Activated CD4-positive, alpha-beta T cell treated with anti-CD3 and anti-CD28 coated beads, Interleukin-2, Interleukin-4, amounts not matched to agents 100 ng/mL and 50 ng/mL, durations not matched to agents 16 hours and 8 hours (primary cell): ENCODE measurements at regions not wholly inside any gene's neighbourhood (a gene's known extent, or its start where the extent isn't known, plus 50 kb on each side); places are given as distances from the start of the nearest gene placed in this dataset.
"Not testable (repeated sequence)": the region's sequence is repeated elsewhere in the genome, so short reads cannot be mapped to it uniquely, and the experiment has no call there.

Experiments
- DNase-seq: peaks from one replicate; pipeline ENCODE4 v3.0.0-alpha.2; 2020; ENCODE audit warnings: low spot score

DNA sequence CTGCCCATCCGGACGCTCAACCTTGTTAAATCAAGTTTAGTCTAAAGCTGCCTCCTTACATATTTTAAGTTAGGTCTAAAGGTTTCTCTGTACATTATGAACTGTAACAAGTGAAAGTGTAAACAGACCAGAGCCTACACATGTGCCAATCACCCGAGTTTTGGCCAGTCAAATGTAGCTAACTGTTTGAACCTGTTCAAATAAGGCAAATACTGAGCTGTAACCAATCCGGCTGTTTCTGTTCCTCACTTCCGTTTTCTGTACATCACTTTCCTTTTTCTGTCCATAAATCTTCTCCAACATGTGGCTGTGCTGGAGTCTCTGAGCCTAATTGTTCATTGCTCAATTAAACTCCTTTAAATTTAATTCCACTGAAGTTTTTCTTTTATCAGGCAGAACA lies 113.3 kb upstream of the SHISA3 start:
- no peak for DNase-seq

DNA sequence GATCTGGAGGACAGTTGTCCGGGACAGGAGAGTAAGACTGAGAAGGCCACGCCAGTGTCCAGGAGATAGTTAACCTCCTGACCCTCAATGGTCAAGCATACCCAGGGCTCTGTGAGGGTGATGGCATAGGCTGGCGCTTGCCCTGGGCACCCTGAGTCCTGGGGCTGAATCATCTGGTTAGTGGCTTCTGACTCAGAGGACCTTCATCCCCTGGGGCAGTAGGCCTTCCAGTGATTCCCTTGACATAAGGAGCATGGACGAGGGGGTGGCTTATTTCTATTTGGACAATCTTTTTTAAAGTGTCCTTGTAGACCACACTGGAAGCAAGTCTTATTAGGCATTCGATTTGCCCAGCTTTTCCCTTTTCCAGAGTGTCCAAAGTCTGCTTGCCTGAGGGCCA lies 108.4 kb upstream of the SHISA3 start:
- DNase-seq: not testable (repeated sequence)

DNA sequence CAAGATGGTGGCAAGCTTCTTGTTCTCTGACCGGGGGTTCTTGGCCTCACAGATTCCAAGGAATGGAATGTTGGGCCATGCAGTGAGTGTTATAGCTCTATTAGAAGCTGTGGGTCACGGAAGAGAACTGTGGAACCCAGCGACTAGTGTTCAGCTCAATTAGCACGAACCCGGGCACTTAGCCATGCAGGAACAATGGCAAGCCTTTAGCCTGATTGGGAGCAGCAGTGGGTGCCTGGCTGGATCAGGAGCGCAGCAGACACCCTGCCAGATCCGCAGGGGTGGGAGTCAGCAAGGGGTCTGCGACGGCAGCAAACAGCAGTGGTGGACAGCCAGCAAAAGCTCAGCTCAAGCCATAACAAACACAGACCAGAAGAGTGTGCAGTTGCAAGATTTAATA lies 105.1 kb upstream of the SHISA3 start:
- not testable (repeated sequence) for DNase-seq

DNA sequence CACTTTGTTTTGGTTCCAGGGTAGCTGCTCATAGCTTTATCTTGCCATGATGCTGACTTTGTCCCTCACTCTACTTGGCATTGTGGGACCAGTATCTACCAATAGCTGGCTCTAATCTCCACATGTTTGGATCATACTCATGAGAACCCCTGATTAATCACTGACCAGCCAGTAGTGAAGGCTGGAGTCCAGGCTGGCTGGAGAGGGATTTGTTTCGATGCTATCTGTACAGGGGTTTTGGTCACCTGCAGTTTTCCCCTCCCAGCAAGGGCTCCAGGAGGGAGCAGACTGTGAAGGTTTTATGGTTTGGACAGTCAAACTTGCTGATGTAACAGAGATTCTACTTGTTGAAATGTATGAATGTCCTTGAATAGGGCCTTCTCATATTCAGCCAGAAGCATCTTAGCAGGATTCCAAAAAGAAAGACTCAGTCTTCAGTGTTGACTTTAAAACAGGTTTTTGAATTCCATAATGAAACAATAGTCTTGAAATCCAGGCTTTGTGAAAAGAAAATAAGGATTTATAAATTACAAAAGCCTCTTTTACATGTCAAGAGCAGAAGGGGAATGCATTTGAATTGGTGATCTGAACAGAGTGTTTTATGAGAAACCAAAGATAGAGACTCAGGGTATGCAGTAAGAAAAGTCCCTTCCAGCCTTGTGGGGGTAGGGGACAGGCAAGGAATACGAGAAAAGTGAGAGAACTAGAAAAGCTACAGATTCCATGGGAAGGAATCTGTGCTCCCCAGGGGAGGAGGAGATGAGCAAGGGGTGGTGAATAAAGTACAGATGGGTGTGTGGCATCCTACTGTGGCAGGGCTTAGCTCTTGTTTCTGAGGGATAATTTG lies 103.1 kb upstream of the SHISA3 start:
- DNase-seq: no peak

DNA sequence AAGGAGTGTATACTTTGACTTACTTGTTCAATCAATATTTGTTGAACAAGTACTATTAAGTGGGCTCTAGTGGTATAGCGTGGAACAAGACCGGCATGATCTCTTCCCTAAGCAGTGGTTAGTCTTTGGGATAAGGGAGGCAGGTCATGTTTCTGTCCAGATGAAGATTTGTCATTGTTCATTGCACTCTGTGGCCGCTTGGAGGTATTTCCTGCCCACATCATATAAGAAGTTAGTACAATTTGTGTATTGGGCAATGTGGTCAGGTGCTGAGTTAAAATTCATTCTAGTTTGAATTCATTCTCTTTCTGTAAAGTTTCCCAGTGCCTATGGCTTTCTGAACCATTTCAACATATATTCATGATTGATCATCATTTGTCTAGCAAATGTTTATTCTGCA lies 101.1 kb upstream of the SHISA3 start:
- no peak for DNase-seq

DNA sequence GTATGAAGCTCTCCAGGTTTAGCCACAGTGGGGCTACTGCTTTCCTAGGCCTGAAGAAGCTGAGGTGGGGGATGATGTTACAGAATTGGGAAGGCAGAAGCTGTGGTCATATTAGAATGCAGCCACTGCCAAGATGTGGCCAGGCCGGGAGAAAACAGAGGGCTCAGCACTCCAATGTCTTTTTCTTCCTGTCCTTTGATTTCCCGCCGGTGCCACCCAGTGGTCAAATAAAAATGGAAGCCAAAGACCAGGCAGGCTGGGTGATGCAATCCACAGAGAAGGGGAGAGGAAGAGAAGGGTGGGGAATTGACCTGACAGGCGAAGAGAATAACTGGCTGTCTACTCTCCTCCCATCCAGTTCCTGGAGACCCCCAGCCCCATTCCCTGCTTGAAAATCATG lies 94.9 kb upstream of the SHISA3 start:
- DNase-seq: no peak

DNA sequence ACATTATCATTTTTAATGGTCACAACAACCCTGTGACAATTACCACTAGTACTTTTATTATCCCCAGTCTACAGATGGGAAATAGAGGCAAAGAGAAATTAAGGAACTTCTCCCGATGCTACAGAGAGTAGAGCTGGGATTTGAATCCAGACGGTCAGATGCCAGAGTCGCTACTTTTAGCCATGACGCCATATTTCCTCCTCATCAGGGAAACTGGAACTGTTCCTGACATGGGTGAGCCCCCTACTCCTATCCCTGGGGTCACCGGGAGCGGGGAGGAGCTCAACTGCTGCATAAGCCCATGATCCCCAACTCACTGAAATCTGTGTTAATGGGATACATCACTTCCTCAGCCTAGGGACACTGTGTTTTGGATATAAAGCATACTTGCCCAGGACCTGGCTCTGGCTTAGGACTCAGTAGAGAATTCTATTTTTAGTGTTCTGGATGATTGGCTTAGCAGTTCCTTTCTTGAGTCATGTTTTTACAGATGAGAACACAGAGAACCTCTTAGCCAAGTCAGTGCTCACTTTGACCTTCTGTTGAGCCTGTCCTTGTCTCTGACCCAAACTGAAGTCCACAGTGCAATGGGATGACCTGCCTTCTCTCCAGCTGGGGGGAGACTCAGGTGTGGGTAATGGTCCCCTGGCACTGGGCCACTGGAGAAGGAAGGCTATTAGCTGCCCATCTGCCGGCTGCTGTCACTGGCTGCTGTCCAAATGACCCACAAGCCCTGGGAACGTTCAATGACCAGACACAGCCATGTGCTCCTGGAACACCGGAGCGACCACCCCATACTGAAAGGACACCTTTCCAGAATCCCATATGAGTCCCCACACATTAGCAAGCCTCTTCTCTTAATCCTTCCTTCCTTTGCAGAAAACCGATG lies 90.8 kb upstream of the SHISA3 start:
- DNase-seq: no peak

DNA sequence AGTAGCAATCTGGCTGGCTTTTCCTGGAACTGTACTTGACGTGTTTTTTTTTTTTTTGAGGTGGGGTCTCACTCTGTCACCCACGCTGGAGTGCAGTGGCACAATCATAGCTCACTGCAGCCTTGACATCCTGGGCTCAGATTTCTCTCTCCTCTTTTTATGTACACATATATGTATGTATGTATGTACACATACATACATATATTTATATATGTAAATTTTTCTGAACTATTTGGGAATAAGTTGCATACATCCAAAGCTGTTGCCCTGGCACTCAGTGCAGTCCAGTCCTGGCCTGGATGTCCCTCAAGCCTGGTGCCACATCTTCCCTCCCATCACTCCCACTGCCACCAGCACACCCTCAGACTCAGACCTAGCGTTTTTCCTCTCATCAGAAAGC lies 89.0 kb upstream of the SHISA3 start:
- no peak for DNase-seq

DNA sequence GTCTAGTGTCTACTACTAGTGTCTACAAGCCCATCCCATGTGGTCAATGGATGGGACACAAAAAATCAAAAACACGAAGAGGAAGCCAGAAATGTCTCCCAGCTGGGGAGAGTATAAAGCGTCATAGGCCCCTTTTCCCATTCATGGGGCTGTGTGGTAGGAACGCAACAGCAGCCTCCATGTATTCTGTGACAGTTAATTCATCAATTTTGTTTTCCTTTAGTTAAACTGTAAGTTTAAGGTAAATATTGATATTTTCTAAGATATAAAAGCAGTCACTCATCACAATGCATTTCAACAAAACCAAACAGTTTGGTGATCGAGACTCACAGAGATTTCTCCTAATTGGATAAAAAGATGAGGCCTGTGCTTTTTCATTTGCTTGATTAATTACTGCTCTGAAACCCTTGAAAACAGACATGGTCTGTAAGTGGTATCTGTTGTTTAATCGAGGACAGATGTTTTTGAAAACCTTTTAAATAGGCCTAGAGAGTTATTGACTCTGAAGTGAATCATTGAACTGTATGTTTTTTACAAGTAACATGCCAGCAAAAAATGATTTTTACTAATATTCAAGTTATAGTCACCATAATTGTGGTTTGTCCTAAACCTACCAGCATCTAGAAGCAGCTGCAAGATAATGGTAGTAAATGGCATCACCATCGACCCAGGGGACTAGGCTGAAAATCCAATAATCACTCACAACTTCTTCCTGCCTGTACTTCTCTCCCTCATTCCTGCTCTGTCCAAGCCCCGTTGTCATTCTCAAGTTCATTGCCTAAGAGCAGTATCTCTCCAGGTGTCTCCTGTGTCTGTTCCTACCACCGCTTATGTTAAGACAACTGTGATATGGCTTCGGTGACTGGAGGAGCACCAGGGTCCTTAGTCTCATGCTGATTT lies 87.7 kb upstream of the SHISA3 start:
- no peak for DNase-seq

DNA sequence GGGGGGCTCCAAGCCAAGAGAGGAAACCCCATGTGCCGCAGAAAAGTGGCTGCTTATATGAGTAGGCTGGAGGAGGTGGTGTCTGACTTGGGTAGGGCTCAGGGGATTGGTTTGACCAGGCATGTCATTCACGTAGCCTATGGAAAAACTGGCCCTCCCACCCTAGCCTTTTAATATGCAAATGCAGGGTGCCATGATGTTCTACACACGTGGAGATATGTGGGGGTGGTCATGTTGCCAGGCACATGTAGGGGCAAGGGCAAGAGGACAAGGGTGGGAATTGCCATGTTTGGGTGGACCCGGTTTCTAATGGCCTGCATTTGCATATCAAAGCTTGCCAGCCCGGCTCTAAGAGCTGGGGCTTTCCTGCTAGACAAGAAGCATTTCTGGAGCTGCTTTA lies 86.9 kb upstream of the SHISA3 start:
- DNase-seq: no peak

DNA sequence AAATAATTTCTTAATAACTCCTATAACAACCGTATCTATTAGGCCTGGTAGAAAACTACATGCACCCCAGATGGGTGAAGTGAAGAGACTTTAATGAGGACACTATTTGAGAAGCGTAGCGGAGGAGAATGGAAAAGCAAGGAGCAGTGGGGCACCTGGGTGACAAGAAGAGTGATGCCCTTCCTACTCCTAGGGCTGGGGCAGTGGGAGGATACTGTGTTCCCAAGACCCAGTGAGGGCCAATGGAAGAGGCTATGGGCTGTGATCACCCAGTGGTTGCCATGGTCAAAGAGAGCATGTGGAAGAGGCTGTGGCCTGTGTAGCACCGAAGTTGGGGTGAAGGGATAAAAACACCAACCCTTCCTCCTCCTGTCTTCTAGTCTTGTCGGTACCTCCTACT lies 86.5 kb upstream of the SHISA3 start:
- DNase-seq: no peak

DNA sequence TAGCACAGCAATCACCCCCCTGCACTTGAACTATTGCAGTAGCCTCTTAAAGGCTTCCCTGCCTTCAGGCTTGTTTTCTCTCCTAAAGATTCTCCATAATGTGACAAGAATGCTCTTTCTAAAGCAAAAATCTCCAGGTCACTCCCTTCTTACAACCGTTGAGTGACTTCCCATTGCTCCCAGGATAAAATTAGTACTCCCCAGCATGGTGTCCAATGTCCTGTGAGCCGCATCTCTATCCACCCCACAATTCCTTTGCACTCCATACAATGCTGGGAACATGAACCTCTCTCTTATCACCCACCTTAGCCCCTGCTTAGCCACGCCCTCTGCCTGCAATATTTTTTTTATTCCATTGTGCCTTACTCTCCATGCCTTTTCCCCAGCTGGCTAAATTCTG lies 85.7 kb upstream of the SHISA3 start:
- DNase-seq: no peak

DNA sequence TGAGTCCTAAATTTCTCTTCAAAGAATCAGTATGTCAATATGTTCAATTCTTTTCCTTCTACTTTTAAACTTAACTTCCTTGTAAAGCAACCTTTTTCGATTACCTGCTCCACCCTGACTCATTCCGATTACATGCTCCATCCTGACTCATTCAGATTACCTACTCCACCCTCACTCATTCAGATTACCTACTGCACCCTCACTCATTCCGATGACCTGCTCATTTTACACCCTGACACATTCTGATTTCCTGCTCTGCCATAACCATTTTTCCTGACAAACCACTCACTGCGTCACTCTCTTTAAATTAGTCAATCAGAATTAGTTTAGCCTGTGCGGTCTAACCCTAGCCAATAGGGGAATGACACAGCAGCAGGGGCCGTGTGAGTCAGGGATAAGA lies 83.9 kb upstream of the SHISA3 start:
- not testable (repeated sequence) for DNase-seq

DNA sequence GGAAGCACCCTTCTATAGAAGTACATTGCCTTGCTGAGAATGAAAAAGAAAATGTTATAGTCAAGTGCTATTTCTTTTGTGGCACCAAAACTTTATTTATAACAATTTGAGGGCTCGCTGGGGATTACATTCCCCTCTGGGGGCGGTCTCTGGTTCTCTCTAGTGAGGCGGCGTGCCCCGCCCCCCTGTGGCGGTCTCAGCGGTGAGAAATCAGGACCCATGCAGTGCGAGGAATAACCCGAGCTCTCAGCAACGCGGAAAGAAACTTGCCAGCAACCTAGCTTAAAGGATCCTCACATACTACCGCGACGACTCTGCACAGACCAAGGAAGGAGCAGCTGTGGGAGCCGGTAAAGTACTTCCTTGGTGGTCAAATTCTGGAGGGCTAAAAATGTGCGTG lies 83.4 kb upstream of the SHISA3 start:
- no peak for DNase-seq

DNA sequence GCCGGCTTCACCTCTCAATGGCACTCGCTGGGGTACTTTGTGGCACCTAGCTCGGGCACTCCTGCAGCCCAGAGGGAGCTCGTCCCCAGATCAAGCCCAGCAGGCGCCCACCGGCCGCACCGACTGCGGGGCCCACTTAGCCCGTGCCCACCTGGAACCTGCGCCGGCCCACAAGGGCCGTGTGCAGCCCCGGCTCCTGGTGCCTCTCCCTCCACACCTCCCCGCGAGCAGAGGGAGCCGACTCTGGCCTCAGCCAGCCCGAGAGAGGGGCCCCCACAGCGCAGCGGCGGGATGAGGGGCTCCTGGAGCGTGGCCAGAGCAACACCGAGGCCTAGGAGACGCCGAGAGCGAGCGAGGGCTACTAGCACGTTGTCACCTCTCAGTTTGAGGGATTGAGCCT lies 82.1 kb upstream of the SHISA3 start:
- DNase-seq: no peak

DNA sequence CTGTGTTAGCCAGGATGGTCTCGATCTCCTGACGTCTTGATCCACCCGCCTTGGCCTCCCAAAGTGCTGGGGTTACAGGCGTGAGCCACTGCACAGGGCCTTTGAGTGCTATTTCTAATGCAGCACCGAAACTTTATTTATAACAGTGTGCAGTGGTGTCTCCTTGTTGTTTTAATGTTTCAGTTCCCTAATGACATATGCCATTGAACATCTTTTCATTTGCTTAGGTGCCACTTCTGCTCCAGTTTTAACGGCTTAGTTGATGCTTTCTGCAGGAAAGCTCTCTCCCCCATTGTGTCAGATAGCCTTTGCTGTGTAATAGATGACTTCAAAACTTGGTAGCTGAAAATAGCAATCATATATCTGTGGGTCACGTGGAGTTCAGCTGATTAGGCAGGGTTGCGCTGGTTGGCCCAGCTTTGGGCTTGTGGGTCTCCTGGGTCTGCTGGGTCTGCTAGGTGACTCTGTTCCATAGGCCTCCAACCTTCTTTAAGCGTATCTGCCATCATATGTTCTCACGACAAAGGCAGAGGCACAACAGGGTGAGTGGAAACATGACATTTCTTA lies 76.4 kb upstream of the SHISA3 start:
- no peak for DNase-seq

DNA sequence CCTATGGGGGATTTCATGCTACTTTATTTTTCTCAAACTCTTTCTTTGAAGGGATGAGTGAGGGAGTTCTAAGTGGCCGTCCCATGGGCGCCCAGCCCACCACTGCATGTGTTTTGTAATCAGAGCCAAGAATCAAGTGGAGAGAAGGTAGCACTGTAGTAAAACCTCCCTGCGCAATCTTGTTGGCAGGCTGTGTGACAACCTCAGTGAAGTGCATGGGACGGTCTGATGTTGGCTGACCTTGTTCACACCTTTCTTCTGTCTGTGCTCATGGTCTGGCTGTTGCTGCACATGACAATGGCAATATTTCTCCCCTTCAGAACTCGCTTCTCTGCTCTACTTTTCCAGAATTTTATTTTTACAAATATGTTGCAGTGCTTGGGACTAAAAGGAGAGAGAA lies 71.2 kb upstream of the SHISA3 start:
- DNase-seq: no peak

DNA sequence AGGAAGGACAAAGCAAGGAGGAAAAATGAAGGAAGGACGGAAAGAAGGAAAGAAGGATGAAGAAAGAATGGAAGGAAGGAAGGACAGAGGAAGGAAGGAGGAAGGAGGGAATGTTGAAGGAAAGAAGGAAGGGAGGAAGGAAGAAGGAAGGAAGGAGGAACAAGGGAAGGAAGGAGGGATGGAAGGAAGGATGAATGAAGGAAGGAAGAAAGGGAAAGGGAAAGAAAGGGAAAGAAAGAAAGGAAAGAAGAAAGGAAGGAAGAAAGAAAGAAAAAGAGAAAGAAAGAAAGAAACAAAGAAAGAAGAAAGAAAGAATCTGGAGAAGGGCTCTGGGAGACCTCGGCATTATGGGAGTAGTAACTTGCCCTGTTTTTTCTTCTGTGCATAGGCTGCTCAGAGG lies 70.8 kb upstream of the SHISA3 start:
- DNase-seq: no peak

DNA sequence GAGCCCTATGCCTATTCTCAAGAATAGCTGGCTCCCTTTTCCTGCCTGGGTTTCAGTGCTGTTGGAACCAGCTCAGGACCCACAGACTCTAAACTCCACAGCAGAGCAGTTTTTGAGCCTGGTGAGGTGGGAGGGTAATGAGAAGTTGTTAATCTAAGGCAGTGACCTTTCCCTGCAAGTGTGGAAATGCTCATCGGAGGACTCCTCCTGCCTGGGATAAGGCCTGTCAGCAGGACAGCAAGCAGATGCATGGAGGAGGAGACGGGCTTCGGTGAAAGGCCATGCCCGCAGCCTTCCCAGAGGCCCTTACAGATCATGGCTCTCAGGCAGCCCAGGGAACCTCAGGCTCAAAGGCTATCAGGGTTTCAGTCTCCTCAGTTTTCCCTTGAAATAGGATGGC lies 70.0 kb upstream of the SHISA3 start:
- no peak for DNase-seq

DNA sequence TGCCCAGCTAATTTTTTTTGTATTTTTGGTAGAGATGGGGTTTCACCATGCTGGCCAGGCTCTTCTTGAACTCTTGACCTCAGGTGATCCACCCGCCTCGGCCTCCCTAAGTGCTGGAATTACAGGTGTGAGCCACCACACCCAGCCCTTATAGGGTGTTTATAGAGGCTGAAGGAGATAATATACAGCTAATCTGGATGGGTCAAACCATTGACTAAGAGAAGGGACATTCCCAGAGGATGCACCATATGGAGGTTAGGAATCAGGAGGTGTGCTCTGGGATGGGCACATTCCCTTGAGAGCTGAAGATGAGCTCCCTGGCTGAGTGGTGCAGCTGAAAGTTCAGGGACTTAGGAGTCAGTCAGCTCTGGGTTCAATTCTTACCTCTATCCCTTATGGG lies 68.3 kb upstream of the SHISA3 start:
- DNase-seq: no peak

DNA sequence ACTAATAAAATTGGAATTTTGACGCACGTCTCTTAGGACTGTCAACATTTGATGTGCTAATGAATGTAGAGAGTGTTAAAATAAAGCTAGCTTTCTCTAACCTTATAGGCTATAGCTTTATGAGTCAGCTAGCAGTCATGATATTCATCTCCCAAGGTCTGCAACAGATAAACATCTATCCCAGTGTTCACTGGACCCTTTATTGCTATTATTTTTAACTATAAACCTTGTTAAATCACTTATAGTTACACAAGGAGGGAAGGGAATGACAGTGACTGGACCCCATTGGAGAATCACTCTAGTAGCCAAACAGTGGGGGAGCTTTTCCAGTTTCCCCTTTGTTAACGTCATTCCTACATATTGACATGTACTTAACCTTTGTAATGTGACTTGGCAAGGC lies 67.9 kb upstream of the SHISA3 start:
- no peak for DNase-seq

DNA sequence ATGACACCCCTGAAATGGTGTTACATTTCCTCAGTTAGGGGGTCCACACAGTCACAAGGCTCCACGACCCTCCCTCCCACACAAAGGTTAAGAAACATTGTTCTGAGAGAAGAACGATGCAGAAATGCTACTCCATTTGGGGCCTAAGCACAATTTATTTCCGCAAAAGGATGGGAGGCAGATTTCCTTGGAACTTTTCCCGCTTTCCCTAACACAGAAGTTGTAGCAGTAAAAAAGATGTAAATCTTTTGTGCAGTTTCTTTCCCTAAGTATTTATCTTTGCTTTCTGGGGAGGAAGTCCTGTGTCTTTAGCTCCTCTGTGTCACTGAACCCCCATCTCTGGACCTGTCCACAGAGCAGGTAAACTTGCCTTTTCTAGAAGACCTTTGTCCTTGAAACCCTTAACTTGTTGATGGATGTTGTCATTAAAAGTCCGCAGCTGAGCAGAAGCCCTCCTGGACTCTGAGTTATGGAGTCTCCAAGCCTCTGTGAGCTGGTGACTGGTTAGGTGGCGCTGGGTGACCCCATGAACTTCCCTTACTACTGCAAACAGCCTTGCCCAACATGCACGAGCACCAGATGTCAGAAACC lies 67.2 kb upstream of the SHISA3 start:
- no peak for DNase-seq
